NCI-H2029 (cell line): ENCODE measurements at regions not wholly inside any gene's neighbourhood (a gene's known extent, or its start where the extent isn't known, plus 50 kb on each side); places are given as distances from the start of the nearest gene placed in this dataset.
"Not testable (repeated sequence)": the region's sequence is repeated elsewhere in the genome, so short reads cannot be mapped to it uniquely, and the experiment has no call there.

Experiments
- DNase-seq: peaks from one replicate; lab custom pipeline; 2025; lab: John Stamatoyannopoulos, UW

GRCh38 chr4:138614398-138615142 lies 372.4 kb upstream of the SLC7A11 start:
- no peak for DNase-seq

DNA sequence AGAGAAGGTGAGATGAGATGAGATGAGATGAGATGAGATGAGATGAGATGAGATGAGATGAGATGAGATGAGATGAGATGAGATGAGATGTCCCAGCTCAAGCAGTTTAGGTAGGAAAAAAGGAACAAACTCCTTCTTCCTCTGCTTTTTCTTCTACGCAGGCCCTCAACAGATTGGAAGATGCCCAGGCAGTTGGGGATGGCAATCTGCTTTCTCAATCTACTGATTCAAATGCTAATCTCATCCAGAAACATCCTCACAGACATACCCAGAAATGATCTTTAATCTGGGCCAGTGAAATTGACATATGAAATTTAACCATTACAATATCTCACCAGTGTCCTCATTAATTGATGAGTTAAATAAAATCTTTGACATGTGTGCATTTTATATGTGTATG lies 370.3 kb upstream of the SLC7A11 start:
- DNase-seq: no peak

- peak; percentile 7 for DNase-seq
Measured at GRCh38 chr4:138611721-138612120, 369.6 kb upstream of the SLC7A11 start.

DNA sequence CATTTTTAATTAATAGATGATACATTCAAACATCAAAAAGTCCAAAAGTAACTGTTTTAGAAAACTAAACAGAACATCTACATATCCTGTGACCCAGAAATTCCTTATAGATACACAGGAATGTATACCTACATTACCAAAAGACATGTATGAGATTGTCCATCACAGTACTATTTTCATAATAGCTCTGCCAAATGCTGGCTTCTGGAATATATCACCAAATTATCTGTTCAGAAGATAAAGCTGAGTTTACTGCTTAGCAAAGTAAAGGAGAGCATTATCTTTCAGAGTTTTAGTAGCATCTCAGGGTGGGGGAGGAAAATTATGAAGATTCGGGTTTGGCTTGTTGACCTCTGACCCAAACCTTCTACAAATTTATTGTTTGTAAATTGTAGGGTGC lies 368.9 kb upstream of the SLC7A11 start:
- no peak for DNase-seq

DNA sequence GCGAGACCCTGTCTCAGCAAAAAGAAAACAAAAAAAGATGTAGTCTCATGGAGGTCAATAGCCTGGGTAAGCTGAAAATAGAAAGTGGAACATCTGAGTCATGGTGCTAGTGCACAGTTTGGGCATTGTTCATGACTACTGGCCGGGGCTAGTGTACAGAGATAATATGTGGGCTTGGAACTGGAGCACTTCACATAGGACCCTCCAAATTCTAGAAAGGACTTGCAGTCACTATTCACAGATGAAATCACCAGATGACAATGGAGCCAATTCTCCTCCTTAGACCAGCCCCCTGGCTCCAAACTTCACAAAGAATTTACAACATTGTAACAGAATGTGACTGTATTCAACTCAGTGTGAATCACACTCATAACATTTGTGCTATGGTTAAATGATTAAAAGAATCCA lies 367.8 kb upstream of the SLC7A11 start:
- no peak for DNase-seq

DNA sequence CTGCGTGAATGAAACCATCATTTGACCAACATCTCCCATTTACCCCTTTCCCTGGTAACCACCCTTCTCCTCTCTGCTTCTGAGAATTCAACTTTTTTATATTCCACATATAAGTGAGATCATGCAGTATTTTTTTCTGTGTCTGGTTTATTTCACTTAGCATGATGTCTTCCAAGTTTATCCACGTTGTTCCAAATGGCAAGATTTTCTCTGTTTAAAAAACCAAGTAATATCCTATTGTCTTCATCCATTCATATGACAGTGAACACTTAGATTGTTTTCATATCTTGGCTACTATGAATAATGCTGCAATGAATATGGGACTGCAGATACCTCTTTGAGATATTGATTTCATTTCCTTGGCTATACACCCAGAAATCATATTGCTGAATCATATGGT lies 362.4 kb upstream of the SLC7A11 start:
- DNase-seq: no peak

- no peak for DNase-seq
Measured at GRCh38 chr4:138602664-138603063, 360.5 kb upstream of the SLC7A11 start.

DNA sequence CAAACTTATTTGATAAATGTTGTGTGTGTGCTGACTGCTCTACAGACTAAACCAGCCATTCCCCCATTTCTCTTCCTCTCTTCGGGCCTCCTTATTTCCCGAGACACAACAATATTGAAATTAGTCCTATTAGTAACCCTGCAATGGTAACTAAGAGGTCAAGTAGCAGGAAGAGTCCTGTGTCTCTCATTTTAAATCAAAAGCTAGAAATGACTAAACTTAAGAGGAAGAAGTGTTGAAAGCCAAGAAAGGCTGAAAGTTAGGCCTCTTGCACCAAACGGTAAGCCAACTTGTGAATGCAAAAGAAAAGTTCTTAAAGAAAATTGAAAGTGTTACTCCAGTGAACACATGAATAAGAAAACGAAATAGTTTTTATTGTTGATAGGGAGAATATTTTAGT lies 357.8 kb upstream of the SLC7A11 start:
- DNase-seq: no peak

- no peak for DNase-seq
Measured at GRCh38 chr4:138598226-138598625, 356.1 kb upstream of the SLC7A11 start.

DNA sequence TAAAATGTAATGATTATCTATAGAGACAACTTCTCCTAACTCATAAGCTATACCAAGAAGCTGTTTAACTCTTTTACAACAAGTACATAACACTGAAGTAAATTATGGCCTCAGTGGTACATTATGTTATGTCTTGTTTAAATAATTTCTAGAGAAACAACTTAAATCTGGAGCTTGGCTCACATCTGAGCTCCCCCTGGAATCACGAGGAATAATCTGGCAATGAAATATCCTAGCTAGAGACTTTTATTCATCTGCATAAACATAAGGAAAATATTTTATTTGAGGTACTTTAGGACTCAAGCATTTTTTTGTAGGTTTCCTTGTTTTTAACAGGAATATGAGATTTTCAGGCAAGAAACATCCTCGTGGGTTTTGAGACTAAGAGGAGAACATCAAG lies 354.7 kb upstream of the SLC7A11 start:
- no peak for DNase-seq

- DNase-seq: no peak
Measured at GRCh38 chr4:138595731-138596460, 353.7 kb upstream of the SLC7A11 start.

GRCh38 chr4:138595171-138595570 lies 353.0 kb upstream of the SLC7A11 start:
- DNase-seq: no peak

GRCh38 chr4:138592796-138593195 lies 350.6 kb upstream of the SLC7A11 start:
- no peak for DNase-seq

- no peak for DNase-seq
Measured at GRCh38 chr4:138591808-138592207, 349.7 kb upstream of the SLC7A11 start.

GRCh38 chr4:138588501-138588900 lies 346.4 kb upstream of the SLC7A11 start:
- no peak for DNase-seq

GRCh38 chr4:138579146-138579545 lies 337.0 kb upstream of the SLC7A11 start:
- DNase-seq: no peak

DNA sequence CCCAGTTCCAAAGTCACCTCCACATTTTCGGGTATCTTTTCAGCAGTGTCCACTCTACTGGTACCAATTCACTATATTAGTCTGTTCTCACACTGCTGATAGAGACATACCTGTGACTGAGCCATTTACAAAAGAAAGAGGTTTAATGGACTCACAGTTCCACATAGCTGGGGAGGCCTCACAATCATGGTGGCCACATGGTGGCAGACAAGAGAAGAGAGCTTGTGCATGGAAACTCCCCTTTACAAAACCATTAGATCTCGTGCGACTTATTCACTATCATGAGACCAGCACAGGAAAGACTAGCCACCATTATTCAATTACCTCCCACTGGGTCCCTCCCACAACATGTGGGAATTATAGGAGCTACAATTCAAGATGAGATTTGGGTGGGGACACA lies 335.7 kb upstream of the SLC7A11 start:
- DNase-seq: not testable (repeated sequence)

- no peak for DNase-seq
Measured at GRCh38 chr4:138577145-138577544, 335.0 kb upstream of the SLC7A11 start.

- DNase-seq: peak; percentile 20
Measured at GRCh38 chr4:138576684-138577083, 334.5 kb upstream of the SLC7A11 start.

GRCh38 chr4:138573246-138573645 lies 331.1 kb upstream of the SLC7A11 start:
- DNase-seq: no peak

- DNase-seq: no peak
Measured at GRCh38 chr4:138572007-138572406, 329.9 kb upstream of the SLC7A11 start.

GRCh38 chr4:138567696-138568095 lies 325.5 kb upstream of the SLC7A11 start:
- no peak for DNase-seq

GRCh38 chr4:138565576-138565975 lies 323.4 kb upstream of the SLC7A11 start:
- no peak for DNase-seq

GRCh38 chr4:138562544-138562991 lies 320.4 kb upstream of the SLC7A11 start:
- no peak for DNase-seq
